Panc1 (cell line): ENCODE measurements at regions not wholly inside any gene's neighbourhood (a gene's known extent, or its start where the extent isn't known, plus 50 kb on each side); places are given as distances from the start of the nearest gene placed in this dataset.

Experiments used
- ATAC-seq: fragments of 200-7000 bp; cut with Tn5 transposase; 2 replicates; pipeline ENCODE4 v1.9.1; 2020; ENCODE audit warnings: mild to moderate bottlenecking, moderate library complexity
- BruUV-seq: library from RNA; stranded (reverse); fragments of 400-500 nt; replicated peaks from 2 replicates; lab custom pipeline; 2021; lab: Mats Ljungman, UMichigan
- CTCF ChIA-PET: fragments of 300-600 bp; sonication (Branson Sonifier 250); formaldehyde crosslinking; loops from one replicate; lab custom pipeline; 2022; ENCODE audit warnings: antibody characterized with exemption; lab: Charles Lee
- POLR2A ChIA-PET: fragments of 300-600 bp; sonication (Branson Sonifier 250); formaldehyde crosslinking; loops from one replicate; lab custom pipeline; 2022; ENCODE audit warnings: antibody characterized with exemption; lab: Charles Lee
- DNase-seq: peaks from one replicate; pipeline ENCODE4 v3.0.0-alpha.2; 2010; ENCODE audit warnings: low read depth, low spot score
- H3K27ac ChIP-seq: 2 replicates; pipeline ENCODE4 v1.5.1; 2011; ENCODE audit warnings: mild to moderate bottlenecking, low read length, inconsistent platforms
- H3K27me3 ChIP-seq: fragments of 200-500 bp; sonication (Bioruptor generic); 2 replicates; pipeline ENCODE4 v1.6.0; 2014; ENCODE audit warnings: low read length, inconsistent platforms; ENCODE audit not compliant: control insufficient read depth, insufficient read depth
- H3K36me3 ChIP-seq: fragments of 200-500 bp; sonication (Bioruptor generic); 2 replicates; pipeline ENCODE4 v1.5.1; 2014; ENCODE audit warnings: inconsistent platforms, mild to moderate bottlenecking, low read length, moderate library complexity; ENCODE audit not compliant: control insufficient read depth, insufficient read depth
- H3K4me1 ChIP-seq: 2 replicates; pipeline ENCODE4 v1.5.1; 2011; ENCODE audit warnings: inconsistent platforms, mild to moderate bottlenecking, low read length, moderate library complexity; ENCODE audit not compliant: control insufficient read depth, insufficient read depth
- H3K4me3 ChIP-seq, 2 experiments: 2 replicates each; pipeline ENCODE4 v1.5.1; 2011 to 2012; ENCODE audit warnings: low read depth in 2 of 2, low read length in 2 of 2, mild to moderate bottlenecking in 2 of 2, inconsistent platforms in 1 of 2, moderate library complexity in 1 of 2
- H3K9me3 ChIP-seq: fragments of 200-500 bp; sonication (Bioruptor generic); 2 replicates; pipeline ENCODE4 v1.5.1; 2014; ENCODE audit warnings: low read depth, mild to moderate bottlenecking, inconsistent platforms, low read length, moderate library complexity; ENCODE audit not compliant: control insufficient read depth, insufficient read depth
- CTCF ChIP-seq: fragments of 450-650 bp; IDR thresholded peaks from 2 replicates; pipeline ENCODE4 v1.5.1; 2017; ENCODE audit warnings: mild to moderate bottlenecking
- POLR2AphosphoS5 ChIP-seq: IDR thresholded peaks from 2 replicates; pipeline ENCODE4 v1.6.1; 2012; ENCODE audit warnings: mild to moderate bottlenecking, low read depth, low read length, moderate library complexity
- REST ChIP-seq, 2 experiments: IDR thresholded peaks; 2 replicates each; pipeline ENCODE4 v1.6.1; 2011 to 2012; ENCODE audit warnings: low read depth in 2 of 2, control low read depth in 1 of 2, low read length in 1 of 2, mild to moderate bottlenecking in 1 of 2, moderate library complexity in 1 of 2; ENCODE audit not compliant: insufficient read depth in 1 of 2
- SIN3A ChIP-seq: IDR thresholded peaks from 2 replicates; pipeline ENCODE4 v1.6.1; 2012; ENCODE audit warnings: low read depth, mild to moderate bottlenecking, low read length, moderate library complexity, borderline replicate concordance; ENCODE audit not compliant: insufficient read depth
- in situ Hi-C: cut with HindIII; loops from 2 replicates; pipeline ENCODE4 v1.10.0; 2016; ENCODE audit warnings: low sequenced_read_pairs, low pct_unique_long_range_greater_than_20kb
- intact Hi-C: fragments of 100-400 bp; cut with micrococcal nuclease; formaldehyde crosslinking; loops from one replicate; pipeline ENCODE4 v1.10.0; 2022; ENCODE audit not compliant: unreplicated experiment

- ATAC-seq, result no peak
Measured at GRCh38 chr2:51208521-51208920, 176.6 kb upstream of the NRXN1 start.

GRCh38 chr2:51201295-51201694 is 169.4 kb upstream of the NRXN1 start:
- in situ Hi-C loops, result no loop called here
- TF ChIP-seq REST (IDR thresholded peaks at IDR 0.05; ENCODE audit: insufficient read depth in 1 of 2, low read depth in 2 of 2, low read length in 1 of 2), result no peak
- TF ChIP-seq SIN3A, result no peak

More at GRCh38 chr2:51208521-51208920, 176.6 kb upstream of the NRXN1 start:
- no peak overlapping the region for H3K4me3 ChIP-seq
- TF ChIP-seq POLR2AphosphoS5, result no peak
- TF ChIP-seq REST (IDR thresholded peaks at IDR 0.05; ENCODE audit: insufficient read depth in 1 of 2, low read depth in 2 of 2, low read length in 1 of 2), result no peak
- no peak for TF ChIP-seq SIN3A
- intact Hi-C loops, result no loop called here
- no peaks in the 10 kb centered on the region for H3K36me3 ChIP-seq
- no peaks in the 10 kb centered on the region for H3K4me1 ChIP-seq
- ChIA-PET POLR2A (no interaction called here), CTCF (no interaction called here)
- no TSS peak for BruUV-seq
- H3K27me3 ChIP-seq, result no peaks in the 10 kb centered on the region
- in situ Hi-C loops, result no loop called here
- DNase-seq, result no peak
- no peak overlapping the region for H3K27ac ChIP-seq
- H3K9me3 ChIP-seq, result no peaks in the 10 kb centered on the region

GRCh38 chr2:51194656-51195055 is 162.7 kb upstream of the NRXN1 start:
- ChIA-PET POLR2A (no interaction called here), CTCF (no interaction called here)
- Histone ChIP-seq H3K4me1 (no peaks in the 10 kb centered on the region), H3K27ac (no peak overlapping the region), H3K9me3 (no peaks in the 10 kb centered on the region), H3K4me3 (no peak overlapping the region), H3K27me3 (no peaks in the 10 kb centered on the region), H3K36me3 (no peaks in the 10 kb centered on the region)
- in situ Hi-C loops, result no loop called here
- intact Hi-C loops, result no loop called here
- BruUV-seq, result no TSS peak
- DNase-seq (no peak), ATAC-seq (no peak)
- TF ChIP-seq REST (IDR thresholded peaks at IDR 0.05; ENCODE audit: insufficient read depth in 1 of 2, low read depth in 2 of 2, low read length in 1 of 2) (no peak), CTCF (no peak)

More at GRCh38 chr2:51201295-51201694, 169.4 kb upstream of the NRXN1 start:
- H3K4me1 ChIP-seq, result no peaks in the 10 kb centered on the region
- no TSS peak for BruUV-seq
- ChIA-PET POLR2A (no interaction called here), CTCF (no interaction called here)
- H3K27ac ChIP-seq, result no peak overlapping the region
- H3K9me3 ChIP-seq, result no peaks in the 10 kb centered on the region
- no peak overlapping the region for H3K4me3 ChIP-seq
- ATAC-seq (no peak), DNase-seq (no peak)
- intact Hi-C loops, result no loop called here
- H3K27me3 ChIP-seq, result no peaks in the 10 kb centered on the region
- no peaks in the 10 kb centered on the region for H3K36me3 ChIP-seq
